Hematopoietic multipotent progenitor cell (in vitro differentiated cells): ENCODE measurements at regions not wholly inside any gene's neighbourhood (a gene's known extent, or its start where the extent isn't known, plus 50 kb on each side); places are given as distances from the start of the nearest gene placed in this dataset.
"Not testable (repeated sequence)": the region's sequence is repeated elsewhere in the genome, so short reads cannot be mapped to it uniquely, and the experiment has no call there.

Source experiments
- DNase-seq, 3 donors: peaks; one replicate each; pipeline ENCODE4 v3.0.0-alpha.2; 2011 to 2015; ENCODE audit warnings: low read depth in 2 of 3, low spot score in 2 of 3

GRCh38 chr2:224121406-224122067, 82.5 kb upstream of the SERPINE2 start:
- DNase-seq: no peak

- no peak for DNase-seq
Measured at GRCh38 chr2:224120986-224121385, 81.9 kb upstream of the SERPINE2 start.

- DNase-seq: not testable (repeated sequence)
Measured at GRCh38 chr2:224119846-224120245, 80.8 kb upstream of the SERPINE2 start.

DNA sequence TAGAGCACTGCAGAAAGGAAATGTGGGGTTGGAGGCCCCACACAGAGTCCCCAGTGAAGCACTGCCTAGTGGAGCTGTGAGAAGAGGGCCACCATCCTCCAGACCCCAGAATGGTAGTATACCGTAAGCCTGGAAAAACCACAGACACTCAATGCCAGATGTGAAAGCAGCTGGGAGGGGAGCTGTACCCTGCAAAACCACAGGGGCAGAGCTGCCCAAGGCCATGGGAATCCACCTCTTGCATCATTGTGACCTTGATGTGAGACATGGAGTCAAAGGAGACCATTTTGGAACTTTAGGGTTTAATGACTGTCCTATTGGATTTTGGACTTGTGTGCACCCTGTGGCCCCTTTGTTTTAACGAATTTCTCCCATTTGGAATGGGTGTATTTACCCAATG, 75.3 kb upstream of the SERPINE2 start:
- DNase-seq: no peak

DNA sequence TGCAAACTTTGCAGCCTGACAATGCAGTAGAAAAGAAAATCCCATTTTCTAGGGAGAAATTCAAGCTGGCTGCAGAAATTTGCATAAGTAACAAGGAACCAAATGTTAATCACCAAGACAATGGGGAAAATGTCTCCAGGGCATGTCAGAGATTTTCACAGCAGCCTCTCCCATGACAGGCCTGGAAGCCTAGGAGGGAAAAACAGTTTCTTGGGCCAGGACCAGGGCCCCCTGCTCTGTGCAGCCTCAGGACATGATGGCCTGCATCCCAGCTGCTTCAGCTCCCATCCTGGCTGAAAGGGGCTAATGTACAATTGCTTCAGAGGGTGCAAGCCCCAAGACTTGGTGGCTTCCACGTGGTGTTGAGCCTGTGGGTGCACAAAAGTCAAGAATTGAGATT, 74.8 kb upstream of the SERPINE2 start:
- DNase-seq: not testable (repeated sequence)

DNA sequence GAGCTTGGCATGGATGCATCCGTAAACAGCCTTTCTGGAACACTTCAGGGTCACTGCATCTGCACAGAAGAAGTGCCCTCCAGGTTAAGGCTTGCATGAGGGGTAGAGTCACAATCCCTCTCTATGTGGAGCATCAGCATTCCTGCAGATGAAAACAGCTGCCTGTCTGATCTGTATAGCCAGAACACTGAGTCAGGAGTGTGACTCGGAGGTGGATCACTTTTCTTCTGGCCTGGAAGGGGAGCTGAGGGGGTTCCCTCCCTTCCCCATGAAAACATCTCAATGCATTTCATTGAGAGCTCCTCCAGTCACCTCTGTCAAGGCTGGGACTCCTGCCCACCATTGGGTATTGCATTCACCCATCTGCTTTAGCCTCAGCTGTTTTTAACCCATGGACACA, 72.5 kb upstream of the SERPINE2 start:
- DNase-seq: no peak

- DNase-seq: no peak
Measured at GRCh38 chr2:224110811-224111210, 71.7 kb upstream of the SERPINE2 start.

DNA sequence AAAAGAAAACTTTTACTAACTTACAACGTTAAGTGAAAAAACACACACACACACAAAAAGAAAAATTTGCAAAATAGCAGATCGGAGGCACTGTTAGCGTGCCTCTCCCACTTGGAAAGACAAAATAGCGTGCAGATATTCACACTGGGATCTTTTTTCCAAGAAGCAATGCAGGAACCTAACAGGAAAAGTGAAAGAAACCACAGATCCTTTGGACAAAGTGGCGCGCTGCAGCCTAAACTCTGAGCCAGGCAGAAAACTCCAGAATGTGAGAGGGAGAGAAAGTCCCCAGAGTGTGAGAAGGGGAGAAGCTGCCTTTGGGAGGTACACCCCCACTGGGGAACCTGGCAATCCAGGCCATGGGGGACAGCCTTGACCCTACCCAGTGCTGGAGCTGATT, 70.7 kb upstream of the SERPINE2 start:
- DNase-seq: no peak

GRCh38 chr2:224106794-224107193, 67.7 kb upstream of the SERPINE2 start:
- DNase-seq: no peak

DNA sequence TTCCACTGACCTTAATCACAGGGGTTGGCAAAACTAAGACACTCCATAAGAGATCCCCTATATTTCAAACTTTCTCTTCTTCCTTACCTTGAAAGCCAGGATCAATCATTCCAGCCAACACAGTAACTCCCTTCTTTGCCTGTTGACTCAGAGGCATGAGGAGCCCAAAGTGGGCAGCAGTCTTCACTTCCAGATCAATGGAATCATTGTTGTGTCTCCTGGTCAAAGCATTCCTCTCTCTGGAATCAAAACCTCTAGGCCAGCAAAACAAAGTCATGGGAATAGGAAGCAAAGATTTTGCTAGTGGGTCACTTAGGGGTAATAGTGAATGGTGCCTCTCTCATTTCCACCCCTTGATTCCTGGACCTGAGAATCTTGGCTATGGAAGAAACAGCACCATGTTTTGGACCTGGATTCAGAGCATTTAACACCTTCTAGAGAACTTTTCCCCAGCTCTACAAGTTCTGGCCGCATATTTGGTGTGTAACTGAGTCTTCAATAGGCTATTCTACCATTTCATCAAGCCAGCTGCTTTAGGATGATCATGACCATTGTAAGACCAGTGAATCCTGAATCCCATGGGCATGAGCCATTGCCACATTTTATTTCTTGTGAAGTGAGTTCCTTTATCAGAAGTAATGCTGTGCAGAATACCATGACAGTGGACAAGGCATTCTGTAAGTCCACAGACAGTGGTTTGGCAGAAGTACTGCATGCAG, 65.7 kb upstream of the SERPINE2 start:
- no peak for DNase-seq

DNA sequence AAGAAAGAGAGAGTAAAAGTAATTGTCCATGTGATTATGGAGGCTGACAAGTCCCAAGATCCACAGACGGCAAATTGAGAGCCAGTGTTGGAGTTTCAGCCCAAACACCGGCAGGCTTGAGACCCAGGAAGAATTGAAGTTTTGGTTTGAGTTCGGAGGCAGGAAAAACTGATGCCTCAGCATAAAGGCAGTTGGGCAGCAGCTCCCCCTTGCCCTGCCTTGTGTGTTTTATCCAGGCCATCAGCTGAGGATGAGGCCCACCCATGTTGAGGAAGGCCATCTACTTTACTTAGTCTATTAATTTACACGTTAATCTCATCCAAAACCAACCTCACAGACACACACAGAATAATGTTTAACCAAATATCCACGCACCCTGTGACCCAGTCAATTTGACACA, 64.6 kb upstream of the SERPINE2 start:
- no peak for DNase-seq

GRCh38 chr2:224102991-224103390, 63.9 kb upstream of the SERPINE2 start:
- DNase-seq: no peak

- no peak for DNase-seq
Measured at GRCh38 chr2:224101820-224102630, 62.9 kb upstream of the SERPINE2 start.

DNA sequence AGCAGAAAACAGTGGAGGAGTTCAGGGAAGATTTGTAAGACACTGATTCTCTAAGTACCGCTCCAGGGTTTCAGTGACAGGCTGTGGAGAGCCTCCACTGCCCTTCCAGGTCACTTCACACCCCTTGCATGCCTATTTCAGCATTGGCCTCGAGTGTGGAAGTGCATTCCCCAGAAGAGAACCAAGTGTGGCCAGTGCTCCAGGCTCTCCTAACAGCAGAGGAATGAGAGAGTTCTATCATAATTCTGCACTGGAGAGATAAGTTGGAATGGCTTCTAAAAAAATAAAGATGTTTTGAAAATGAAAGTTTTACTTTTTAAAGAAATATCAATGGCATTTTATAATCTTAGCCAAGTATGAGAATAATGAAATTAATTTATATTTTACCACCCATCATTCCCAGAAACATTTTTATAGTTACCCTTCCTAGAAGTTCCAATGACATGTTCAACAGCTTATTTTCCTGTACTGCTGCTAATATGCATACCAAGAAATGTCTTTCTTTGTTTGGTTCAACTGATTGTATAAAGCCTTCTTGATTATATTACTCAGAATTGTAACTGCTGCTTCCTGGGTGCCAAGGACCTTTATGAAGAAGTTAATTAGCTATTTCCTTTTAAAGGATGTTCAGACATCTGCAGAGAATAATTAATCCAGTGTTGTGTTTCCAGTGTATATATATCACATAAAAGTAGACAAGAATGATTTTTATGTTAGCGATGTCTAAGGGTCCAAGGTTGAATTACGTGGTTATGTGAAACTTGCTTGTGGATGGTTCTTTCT, 61.0 kb upstream of the SERPINE2 start:
- DNase-seq: no peak

DNA sequence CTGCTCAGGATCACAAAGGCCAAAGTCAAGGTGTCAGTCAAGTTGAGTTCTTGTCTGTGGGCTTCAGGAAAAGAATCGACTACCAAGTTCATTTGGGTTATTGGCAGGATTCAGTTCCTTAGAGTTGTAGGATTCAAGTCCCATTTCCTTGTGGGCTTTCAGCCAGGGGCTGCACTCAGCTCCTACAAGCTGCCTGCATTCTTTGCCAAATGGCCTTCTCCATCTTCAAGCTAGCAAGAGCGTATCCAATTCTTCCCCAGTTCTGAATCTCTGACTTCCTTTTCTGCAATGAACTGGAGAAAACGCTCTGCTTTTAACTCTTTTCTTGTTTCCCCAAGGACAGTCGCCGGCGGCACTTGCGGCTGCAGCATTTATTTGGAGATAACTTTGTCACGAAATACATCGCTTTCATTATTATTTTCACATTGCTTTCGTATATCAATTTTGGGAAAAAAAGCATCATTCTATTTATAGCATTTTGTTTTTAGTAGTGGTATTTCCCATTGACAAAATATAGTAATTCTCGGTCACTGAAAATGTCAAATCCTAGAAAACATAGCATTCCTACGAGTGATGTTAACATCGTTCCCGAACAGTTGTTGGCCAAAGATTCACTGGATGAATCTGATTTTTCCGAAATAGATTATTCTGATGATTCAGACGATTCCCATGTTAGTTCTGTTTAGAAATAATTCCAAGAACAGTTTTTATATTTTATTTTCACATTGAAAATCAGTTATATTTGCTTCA, 59.6 kb upstream of the SERPINE2 start:
- no peak for DNase-seq

DNA sequence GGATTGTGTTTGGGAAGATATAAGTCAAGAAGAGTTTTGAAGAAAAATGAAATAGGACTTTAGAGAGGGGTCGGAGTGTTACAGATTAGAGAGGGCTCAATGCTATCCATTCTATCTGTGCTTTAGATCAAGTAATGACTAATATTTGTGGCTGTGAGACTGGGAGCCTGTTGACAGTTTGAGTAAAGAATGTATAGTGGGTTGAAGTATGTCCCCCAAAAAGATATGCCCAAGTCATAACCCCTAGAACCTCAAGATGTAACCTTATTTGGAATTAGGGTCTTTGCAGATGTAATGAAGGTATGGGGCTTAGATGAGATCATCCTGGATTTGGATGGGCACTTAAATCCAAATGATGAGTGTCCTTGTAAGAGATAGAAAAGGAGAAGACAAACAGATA, 55.3 kb upstream of the SERPINE2 start:
- DNase-seq: no peak

- not testable (repeated sequence) for DNase-seq
Measured at GRCh38 chr2:224091671-224092070, 52.6 kb upstream of the SERPINE2 start.

DNA sequence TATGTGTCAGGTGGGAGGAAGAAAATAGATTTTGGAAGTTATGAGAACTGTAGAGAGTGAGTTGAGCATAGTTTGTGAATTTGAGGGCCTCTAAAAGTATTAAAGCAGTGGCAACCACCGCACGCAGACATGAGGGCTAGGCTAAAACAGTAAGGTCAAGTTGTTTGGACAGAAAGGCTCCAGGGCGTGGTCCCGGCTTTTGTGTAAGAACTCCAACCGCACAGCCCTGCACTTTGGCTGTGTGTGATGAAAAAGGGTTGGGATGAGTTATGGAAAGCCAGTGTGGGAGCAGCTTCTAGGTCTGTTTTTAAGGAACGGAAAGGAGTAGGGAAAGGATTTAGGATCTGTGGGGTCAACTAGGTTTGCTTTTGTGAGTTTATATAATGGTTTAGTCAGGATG, 50.5 kb upstream of the SERPINE2 start:
- not testable (repeated sequence) for DNase-seq
